ENCODE measurements at regions not wholly inside any gene's neighbourhood (a gene's known extent, or its start where the extent isn't known, plus 50 kb on each side); places are given as distances from the start of the nearest gene placed in this dataset.

DNA sequence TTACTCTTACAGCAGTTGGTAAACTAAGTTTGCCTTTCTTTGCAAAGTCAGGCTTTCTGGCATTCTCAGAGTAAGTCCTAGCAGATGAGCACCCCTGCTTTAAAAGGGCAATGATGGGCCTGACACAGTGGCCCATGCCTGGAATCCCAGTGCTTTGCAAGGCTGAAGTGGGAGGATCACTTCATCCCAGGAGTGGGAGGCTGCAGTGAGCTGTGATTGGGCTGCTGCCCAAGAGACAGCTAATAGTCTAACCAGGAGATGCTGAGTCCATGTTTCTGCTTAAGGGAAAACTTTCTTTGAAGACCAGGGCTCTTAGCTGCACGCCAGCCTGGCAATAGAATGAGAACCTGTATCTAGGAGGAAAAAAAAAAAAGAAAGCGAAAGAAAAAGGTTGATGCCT lies 100.2 kb upstream of the MPP7 start:
- TF ChIP-seq, protein P1, sequence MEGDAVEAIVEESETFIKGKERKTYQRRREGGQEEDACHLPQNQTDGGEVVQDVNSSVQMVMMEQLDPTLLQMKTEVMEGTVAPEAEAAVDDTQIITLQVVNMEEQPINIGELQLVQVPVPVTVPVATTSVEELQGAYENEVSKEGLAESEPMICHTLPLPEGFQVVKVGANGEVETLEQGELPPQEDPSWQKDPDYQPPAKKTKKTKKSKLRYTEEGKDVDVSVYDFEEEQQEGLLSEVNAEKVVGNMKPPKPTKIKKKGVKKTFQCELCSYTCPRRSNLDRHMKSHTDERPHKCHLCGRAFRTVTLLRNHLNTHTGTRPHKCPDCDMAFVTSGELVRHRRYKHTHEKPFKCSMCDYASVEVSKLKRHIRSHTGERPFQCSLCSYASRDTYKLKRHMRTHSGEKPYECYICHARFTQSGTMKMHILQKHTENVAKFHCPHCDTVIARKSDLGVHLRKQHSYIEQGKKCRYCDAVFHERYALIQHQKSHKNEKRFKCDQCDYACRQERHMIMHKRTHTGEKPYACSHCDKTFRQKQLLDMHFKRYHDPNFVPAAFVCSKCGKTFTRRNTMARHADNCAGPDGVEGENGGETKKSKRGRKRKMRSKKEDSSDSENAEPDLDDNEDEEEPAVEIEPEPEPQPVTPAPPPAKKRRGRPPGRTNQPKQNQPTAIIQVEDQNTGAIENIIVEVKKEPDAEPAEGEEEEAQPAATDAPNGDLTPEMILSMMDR (IDR thresholded peaks at IDR 0.05) = no peak
- no peak for TF ChIP-seq POLR2A (IDR thresholded peaks at IDR 0.05)
